Inflammatory macrophage (primary cell): ENCODE measurements at regions not wholly inside any gene's neighbourhood (a gene's known extent, or its start where the extent isn't known, plus 50 kb on each side); places are given as distances from the start of the nearest gene placed in this dataset.
"Not testable (repeated sequence)": the region's sequence is repeated elsewhere in the genome, so short reads cannot be mapped to it uniquely, and the experiment has no call there.

Experiments
- DNase-seq, 2 donors: peaks; one replicate each; pipeline ENCODE4 v3.0.0-alpha.2; 2020 to 2022

DNA sequence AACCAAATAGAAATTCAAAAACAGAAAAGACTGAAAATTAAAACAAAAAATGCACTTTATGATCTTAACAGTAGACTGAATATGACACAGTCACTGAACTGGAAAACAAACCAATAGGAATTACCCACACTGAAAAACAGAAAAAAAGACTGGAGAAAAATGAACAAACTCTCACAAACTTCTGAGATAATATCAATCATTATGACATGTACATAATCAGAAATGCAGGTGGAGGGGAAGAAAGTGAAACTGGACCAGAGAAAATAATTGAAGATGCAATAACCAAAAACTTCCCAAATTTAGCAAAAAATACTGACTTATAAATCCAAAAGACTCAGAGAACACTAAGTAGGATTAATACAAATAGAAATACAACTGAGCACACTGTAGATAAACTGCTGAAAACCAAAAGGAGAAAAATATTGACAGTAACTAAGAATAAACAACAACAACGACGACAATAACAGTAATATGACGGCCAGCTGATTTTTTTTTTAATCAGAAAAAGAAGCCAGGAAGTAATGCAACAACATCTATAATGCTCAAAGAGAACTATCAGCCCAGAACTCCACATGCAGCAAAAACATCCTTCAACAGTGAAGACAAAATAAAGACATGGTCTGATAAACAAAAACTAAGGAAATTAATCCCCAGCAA, 108.1 kb downstream of the ZFAND4 start:
- DNase-seq = no peak

DNA sequence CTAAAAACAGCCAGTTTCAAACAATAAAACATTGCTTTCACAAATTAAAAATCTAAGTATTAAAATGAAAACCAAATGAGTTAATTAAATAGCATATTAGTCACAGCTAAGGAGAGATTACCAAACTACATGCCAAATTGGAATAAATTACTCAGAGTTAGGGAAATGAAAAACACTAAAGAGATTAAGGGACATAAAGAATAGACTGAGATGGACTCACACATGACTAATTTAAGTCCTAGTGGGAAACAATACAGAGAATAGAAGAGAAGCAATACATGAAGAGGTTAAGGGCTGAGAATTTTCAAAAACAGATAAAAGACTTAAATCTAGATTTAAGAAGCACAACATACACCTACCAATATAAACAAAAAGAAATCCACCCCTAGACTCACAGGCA, 110.6 kb downstream of the ZFAND4 start:
- no peak for DNase-seq

DNA sequence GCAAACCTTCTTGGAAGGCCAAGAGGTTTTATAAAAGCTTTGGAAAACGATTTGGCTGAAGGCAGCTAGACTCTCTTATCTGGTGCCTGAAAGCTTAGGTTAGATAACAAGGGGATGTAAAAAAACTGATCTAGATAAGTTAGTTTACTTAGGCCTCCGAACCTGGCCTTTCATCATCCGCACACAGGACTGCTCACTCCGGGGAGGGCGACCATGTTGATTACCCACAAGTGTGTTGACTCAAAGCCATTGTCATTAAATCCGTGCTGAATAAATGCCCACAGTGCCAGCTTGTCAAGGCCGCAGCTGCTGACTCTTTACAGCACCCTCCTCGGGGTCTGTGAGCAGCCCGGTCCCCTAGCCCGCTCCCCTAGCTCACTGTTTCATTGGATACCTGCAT, 112.3 kb downstream of the ZFAND4 start:
- DNase-seq = no peak

DNA sequence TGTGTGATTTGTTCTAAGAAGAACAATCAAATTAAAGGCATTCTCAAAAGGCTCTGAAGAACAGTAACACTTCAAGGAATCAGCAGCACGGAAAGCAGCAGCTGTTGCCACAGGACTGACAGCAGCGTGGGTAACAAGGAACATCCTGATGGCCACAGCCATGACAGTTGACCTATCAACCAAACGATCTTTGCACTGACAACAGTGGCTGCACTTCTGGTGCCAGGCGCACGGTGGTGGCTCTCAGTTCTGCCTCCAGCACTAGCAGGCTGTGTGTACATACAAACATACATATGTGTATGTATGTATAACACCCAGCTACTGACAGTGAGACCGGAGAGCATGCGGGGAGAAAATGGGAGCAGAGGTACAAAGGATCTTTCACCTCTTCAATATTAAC, 114.1 kb downstream of the ZFAND4 start:
- peak in 1 of 2 donors; percentile 19 for DNase-seq

DNA sequence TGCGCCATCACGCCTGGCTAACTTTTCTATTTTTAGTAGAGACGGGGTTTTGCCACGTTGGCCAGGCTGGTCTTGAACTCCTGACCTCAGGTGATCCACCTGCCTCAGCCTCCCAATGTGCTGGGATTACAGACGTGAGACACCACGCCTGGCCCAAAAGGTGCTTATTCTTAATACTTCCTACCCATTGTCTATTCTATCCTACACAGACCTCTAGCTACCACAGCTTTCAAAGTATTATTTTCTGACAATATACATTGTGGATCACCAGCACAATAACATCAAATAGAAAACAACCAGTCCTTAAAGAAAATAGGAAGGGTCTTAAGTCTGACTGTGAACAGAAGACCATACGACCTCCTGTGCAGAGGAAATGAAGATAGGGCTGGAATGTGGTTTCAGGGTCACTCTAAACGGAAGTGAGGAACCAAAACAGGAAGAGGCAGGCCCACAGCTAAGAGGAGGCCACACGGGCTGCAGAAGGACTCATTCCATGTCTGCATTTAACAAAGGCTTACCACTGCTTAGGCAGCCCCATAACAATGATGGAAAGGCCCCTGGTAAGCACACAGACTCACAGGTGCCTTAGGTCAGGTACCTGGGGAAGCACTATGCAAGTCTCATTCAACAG, 115.2 kb downstream of the ZFAND4 start:
- DNase-seq = peak; percentile 66 to 67

DNA sequence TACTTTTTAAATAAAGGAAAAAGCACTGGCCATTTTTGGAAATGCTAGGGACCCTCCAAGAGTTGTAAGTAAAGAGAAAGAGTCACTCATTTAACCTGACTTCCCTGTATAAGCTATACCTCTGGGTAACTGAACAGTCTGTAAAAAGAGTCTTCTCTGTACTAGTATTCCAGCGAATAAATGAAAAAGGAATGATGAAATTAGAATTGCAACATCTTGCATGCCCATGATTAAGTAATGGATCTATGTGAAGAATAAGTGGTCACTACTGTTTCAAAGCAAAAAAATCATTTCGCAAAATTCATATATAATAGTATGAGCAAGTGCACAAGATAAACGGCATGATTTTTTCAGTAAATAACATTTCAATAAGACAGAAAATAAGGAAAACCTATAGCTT, 116.8 kb downstream of the ZFAND4 start:
- DNase-seq = peak; percentile 23 to 91

DNA sequence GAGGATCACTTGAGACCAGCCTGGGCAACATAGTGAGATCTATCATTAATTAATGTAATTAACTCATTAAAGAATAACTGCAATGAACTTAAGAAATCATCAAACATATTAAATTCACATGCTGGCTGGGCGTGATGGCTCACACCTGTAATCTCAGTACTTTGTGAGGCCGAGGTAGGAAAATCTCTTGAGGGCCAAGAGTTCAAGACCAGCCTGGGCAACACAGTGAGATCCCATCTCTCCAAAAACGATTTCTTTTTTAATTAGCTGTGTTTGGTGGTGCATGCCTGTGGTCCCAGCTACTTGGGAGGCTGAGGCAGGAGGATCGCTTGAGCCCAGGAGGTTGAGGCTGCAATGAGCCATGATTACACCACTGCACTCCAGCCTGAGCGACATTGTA, 117.2 kb downstream of the ZFAND4 start:
- DNase-seq = not testable (repeated sequence)

DNA sequence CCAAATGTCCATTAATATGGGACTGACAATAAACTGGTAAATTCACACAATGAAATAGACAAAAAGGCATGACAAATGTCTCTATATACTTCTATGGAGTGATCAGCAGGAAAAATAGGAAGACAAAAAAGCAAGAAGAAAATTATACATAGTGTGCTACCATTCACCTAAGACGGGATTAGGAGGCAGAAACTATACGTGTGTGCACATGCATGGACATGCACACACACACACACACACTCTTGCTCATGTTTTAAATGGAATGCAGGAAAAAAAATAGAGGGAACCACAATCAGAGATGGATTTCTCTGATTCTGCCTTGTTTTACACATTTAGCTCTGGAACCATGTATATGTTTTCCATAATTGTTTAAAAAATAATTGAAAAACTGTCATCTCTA, 119.0 kb downstream of the ZFAND4 start:
- no peak for DNase-seq

DNA sequence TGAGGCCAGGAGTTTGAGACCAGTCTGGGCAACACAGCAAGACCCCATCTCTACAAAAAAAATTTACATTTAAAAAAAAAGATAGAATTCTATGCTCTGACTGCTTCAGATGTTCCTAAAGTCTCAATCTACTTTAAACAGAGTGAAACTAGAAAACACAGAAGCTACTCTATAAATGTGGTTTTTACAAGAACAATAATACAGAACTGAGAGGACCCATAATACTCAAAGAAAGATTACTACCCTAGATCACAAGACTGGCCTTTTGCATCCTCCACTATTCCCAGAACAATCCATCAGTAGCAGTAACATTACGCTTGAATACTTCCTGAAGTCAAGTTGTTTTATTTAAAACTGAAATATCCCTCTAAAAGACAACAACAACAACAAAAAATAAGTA, 119.4 kb downstream of the ZFAND4 start:
- DNase-seq = peak; percentile 5 to 41

DNA sequence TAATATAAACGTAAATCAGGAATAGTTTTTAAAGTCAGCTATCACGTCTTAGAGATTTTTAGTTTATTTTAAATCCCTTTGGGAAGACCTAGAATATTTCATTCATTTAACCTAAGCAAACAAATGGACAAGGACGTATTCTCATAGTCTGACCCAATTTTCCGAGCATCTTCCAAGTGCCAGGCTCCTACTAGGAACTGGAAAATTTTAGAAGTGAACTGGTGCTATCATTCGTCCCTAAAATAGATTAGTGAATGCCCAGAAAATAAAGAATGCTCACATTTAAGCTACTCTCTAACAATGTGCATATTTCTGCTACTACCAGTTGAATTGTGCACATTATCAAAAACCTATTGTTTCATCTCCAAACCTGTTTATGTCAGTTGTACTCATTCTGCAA, 120.1 kb downstream of the ZFAND4 start:
- DNase-seq = no peak

DNA sequence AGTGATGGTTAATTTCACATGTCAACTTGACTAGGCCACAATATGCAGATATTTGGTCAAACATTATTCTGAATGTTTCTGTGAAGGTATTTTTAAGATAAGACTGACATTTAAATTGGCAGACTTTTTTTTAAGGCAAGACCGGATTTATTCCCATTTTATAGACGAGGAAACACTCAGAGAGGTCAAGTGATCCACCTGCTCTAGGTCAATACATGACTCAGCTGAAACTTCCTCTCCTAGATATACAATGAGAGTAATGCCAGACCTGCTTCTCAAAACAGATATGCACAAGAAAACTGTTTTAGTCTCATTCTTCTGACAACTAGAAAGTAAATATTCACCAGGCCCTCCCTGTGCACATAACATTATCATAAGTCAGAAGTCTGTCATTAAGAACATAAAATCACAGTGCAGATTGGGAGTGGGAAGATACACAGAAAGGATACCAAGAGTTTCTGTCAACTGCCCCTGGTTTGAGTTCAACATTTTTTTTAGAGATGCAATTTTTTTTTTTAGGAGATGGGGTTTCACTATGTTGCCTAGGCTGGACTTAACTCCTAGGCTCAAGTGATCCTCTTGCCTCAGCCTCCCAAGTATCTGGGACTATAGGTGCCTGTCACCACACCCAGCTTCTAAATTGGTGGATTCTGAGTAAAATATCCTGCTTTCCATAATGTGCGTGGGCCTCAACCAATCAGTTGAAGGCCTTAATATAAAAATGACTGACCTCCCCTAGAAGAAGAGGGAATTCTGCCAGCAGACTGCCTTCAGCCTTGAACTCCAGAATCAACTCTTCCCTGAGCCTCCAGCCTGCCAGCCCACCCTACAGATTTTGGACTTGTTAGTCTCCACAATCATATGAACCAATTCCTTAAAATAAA, 121.4 kb downstream of the ZFAND4 start:
- no peak for DNase-seq

DNA sequence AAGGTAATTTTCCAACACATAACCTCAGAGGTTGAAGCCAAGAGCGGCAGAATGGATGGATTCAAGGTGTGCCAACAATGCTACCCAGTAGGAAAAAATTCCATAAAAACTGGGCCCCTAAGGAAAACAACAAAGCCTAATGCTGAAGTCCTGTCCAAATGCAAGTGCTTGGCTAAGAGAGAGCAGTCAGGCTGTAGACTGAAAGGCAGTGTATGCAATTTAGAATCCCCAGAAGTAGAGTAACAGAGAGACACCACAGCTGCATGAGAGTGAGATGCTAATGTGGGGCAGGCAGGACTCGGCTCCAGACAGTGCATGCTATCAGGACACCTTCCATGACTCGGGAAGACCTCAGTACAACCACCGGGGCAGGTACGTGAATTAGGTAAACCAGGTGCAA, 124.5 kb downstream of the ZFAND4 start:
- DNase-seq = no peak

DNA sequence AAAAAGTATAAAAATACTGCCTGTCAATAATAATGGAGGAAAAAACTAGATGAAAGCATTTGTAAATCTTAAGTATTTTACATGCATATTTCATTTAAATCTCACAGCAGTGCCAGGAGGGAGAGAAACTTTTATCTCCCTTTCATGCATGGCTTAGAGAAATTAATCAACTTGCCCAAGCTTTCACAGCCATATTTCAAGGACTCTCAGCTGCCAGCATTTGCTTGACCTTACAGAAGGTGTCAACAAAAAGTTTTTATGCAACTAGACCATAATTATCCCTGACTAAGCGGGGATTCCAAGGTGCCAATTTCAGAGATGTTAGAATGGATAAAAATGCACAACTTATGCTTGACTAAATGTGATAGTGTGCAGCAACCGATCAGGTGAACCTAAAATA, 125.4 kb downstream of the ZFAND4 start:
- DNase-seq = no peak

DNA sequence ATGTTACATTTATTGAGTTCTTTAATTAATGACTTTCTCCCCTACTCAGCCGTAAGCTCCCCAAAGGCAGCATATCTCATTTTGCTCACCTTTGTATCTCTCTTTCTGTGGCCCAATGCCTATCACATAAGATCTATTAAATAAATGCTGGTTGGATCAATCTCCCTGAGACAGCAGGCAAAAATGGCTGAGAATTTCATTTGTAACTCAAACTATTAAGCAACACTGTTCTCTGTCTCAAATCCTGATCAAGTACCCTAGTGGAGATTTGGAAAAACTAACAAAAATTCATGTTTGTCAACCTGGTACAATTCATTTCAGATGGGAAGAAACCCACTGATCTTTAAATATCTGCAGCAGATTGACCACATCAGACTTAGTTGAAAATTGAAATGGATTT, 127.4 kb downstream of the ZFAND4 start:
- no peak for DNase-seq

DNA sequence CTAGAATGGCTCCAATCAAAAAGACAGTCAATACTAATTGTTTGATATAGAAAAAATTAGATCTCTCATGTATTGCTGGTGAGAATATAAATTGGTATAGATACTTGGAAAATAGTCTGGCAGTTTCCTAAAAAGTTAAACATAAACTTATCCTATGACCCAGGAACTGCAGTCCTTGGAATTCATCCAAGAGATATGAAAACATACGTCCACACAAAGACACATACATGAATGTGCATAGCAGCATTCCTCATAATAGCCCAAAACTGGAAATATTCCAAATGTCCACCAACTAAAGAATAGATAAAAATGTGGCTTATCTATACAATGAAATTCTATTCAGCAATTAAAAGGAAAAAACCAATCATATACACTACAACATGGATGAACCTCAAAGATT, 128.4 kb downstream of the ZFAND4 start:
- DNase-seq = no peak

DNA sequence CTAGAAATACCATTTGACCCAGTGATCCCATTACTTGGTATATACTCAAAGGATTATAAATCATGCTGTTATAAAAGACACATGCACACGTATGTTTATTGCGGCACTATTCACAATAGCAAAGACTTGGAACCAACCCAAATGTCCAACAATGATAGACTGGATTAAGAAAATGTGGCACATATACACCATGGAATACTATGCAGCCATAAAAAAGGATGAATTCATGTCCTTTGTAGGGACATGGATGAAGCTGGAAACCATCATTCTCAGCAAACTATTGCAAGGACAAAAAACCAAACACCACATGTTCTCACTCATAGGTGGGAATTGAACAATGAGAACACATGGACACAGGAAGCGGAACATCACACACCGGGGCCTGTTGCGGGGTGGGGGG, 131.5 kb downstream of the ZFAND4 start:
- not testable (repeated sequence) for DNase-seq

DNA sequence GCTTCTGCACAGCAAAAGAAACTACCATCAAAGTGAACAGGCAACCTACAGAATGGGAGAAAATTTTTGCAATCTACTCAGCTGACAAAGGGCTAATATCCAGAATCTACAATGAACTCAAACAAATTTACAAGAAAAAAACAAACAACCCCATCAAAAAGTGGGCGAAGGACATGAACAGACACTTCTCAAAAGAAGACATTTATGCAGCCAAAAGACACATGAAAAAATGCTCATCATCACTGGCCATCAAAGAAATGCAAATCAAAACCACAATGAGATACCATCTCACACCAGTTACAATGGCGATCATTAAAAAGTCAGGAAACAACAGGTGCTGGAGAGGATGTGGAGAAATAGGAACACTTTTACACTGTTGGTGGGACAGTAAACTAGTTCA, 132.0 kb downstream of the ZFAND4 start:
- DNase-seq = not testable (repeated sequence)

DNA sequence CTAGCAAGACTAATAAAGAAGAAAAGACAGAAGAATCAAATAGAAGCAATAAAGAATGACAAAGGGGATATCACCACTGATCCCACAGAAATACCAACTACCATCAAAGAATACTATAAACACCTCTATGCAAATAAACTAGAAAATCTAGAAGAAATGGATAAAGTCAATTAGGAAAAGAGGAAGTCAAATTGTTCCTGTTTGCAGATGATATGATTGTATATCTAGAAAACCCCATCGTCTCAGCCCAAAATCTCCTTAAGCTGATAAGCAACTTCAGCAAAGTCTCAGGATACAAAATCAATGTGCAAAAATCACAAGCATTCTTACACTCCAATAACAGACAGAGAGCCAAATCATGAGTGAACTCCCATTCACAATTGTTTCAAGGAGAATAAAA, 133.0 kb downstream of the ZFAND4 start:
- DNase-seq = not testable (repeated sequence)

DNA sequence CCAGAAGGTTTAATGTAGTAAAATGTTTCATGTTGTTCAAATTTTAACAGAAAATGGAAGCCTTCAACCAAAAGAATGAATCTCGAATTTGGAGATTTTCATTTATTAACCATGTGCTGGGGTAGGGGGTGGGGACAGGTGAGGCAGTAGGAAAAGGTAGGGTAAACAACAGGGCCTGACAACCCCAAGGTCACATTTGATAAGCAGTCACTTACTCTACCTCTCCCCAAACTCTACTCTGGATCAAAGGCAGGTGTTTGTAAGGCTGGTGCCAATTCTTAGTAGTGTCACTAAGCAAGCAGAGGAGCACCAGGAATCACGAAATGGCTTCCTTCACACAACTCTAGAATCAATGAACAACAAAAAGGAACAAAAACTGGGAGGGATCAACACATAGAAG, 138.0 kb downstream of the ZFAND4 start:
- DNase-seq = no peak

DNA sequence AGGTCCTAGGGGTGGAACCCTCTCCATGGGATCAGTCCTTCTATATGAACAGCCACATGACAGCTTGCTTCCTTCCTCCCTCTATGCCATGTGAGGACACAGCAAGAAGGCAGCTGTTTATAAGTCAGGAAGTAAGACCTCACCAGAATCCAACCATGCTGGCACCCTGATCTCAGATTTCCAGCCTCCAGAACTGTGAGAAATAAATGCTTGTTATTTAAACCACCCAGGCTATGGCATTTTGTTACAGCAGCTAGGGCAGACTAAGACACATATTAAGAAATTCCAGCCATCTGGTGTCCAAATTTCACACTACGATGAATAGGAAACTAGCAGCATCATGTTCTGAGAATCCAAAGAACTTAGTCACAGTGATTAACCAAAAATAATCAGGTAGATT, 140.1 kb downstream of the ZFAND4 start:
- DNase-seq = peak; percentile 12 to 38

DNA sequence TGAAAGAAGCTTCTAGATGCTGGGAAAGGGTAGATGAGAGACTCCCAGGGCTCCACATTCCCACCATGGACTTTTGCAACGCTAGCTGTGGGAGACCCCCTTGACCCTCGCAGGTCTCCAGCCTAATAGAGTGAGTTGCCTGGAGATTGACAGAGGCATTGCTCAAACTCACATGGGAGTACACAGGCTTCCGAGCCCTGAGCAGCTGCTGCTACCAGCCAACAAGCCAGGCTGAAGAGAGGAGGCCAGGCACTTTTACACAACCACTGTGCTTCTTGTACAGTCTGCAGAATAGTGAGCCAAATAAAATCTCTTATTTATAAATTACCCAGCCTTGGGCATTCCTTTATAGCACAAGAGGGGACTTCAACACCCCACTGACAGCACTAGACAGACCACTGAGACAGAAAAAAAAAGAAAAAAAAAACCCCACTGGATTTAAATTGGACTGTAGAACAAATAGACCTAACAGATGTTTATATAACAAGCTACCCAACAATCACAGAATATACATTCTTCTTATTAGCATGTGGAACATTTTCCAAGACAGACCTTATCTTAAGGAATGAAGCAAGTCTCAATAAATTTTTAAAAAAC, 146.2 kb downstream of the ZFAND4 start:
- DNase-seq = no peak

DNA sequence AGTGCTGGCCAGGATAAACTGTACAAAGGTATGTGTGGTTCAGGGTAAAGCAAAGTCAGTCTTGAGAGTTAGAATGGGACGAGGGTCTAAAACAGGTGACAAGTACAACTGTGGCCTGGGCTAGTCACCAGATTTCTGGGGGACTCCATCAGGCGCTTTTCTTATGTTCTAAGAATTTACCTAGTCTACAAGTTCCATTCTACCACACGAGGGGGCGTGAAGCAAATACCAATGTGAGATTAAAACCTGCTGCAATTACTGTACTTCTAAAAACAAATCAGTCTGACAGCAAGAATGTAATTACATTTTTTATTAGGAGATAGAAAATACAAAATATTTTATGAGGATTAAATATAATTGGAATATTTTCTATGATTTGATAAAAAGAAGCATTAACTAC, 146.5 kb downstream of the ALOX5 start:
- DNase-seq = no peak

DNA sequence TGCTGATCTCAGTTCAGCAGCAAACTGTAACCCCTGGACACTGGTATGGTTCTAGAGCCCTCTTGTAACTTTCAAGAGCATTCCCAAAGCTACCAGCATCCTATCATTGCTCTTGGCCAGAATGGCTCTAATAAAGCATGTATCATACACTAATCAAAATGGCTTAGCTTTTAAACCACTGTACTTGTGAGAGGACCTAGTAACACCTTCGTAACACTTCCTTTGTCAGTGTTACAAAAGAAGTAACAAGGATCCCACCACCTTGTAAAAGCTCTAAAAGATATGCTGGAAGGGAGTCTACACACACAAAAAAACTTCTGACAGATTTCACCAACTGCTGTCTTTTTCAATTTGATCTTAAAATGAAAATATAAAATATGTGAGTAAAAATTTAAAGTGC, 144.7 kb downstream of the ALOX5 start:
- no peak for DNase-seq
